ENCODE measurements at regions not wholly inside any gene's neighbourhood (a gene's known extent, or its start where the extent isn't known, plus 50 kb on each side); places are given as distances from the start of the nearest gene placed in this dataset.

GRCh38 chr7:26965724-26966123, 101.3 kb upstream of the SKAP2 start:
- ATAC-seq (no peak), DNase-seq (ENCODE audit: low read depth, low spot score) (no peak)
- ChIA-PET CTCF (no interaction called here), POLR2A (no interaction called here), RAD21 (ENCODE audit: low non-redundant PET in 1 of 2, low total read pairs in 2 of 2, uncharacterized antibody in 2 of 2, unreplicated experiment in 2 of 2) (no interaction called here)
- no TSS peak for BruUV-seq (replicated peaks)
- Histone ChIP-seq H4K20me1 (ENCODE audit: insufficient read depth) (no peaks in the 10 kb centered on the region), H3K9ac (ENCODE audit: low read length) (no peak overlapping the region), H3K4me1 (ENCODE audit: control insufficient read depth in 1 of 2, insufficient read depth in 2 of 2, low read length in 2 of 2) (no peaks in the 10 kb centered on the region), H3K79me2 (ENCODE audit: insufficient read depth, low read length) (no peaks in the 10 kb centered on the region), H3K9me3 (ENCODE audit: control insufficient read depth in 1 of 2, insufficient read depth in 1 of 2, low read depth in 1 of 2, low read length in 2 of 2) (no peaks in the 10 kb centered on the region), H3K27ac (ENCODE audit: low read depth, low read length) (no peak overlapping the region), H3K4me2 (ENCODE audit: low read length) (no peak overlapping the region), H3K27me3 (ENCODE audit: insufficient read depth, low read length) (no peaks in the 10 kb centered on the region), H3K36me3 (ENCODE audit: control insufficient read depth in 1 of 2, insufficient read depth in 2 of 2, low read length in 2 of 2) (no peaks in the 10 kb centered on the region), H3K4me3 (replicated peaks in 1 of 2; ENCODE audit: low read depth in 1 of 2, low read length in 2 of 2) (no peak overlapping the region), H2AFZ (ENCODE audit: low read depth, low read length, poor library complexity, severe bottlenecking) (no peak overlapping the region), H3K9me2 (ENCODE audit: insufficient read depth) (no peaks in the 10 kb centered on the region)
- intact Hi-C loops (cut with micrococcal nuclease) = no loop called here
- no peak for TF ChIP-seq POLR2AphosphoS5 (IDR thresholded peaks at IDR 0.05; ENCODE audit: low read depth, low read length)
- no peak for TF ChIP-seq YY1 (IDR thresholded peaks at IDR 0.05; ENCODE audit: extremely low read depth, insufficient replicate concordance, low read depth, low read length)
- no peak for TF ChIP-seq ELF1 (IDR thresholded peaks at IDR 0.05; ENCODE audit: borderline replicate concordance, low read depth)
- no peak for TF ChIP-seq SRF (IDR thresholded peaks at IDR 0.05; ENCODE audit: low read depth)
- TF ChIP-seq FOSL1 (IDR thresholded peaks at IDR 0.05; ENCODE audit: low read depth) = no peak
- no peak for TF ChIP-seq EZH2 (IDR thresholded peaks at IDR 0.05)
- no peak for TF ChIP-seq REST (IDR thresholded peaks at IDR 0.05; ENCODE audit: low read depth)
- TF ChIP-seq ZBTB33 (IDR thresholded peaks at IDR 0.05; ENCODE audit: extremely low read depth, insufficient replicate concordance, low read length) = no peak
- no peak for TF ChIP-seq CBX3 (IDR thresholded peaks at IDR 0.05; ENCODE audit: low read depth)
- no peak for TF ChIP-seq POLR2A (IDR thresholded peaks at IDR 0.05; ENCODE audit: borderline replicate concordance, extremely low read depth, insufficient read depth, insufficient read length)
- no peak for TF ChIP-seq MAX (IDR thresholded peaks at IDR 0.05)
- TF ChIP-seq ZNF274 (IDR thresholded peaks at IDR 0.05; ENCODE audit: low read depth, low read length) = no peak

All from HCT116 (cell line).